ENCODE measurements at regions not wholly inside any gene's neighbourhood (a gene's known extent, or its start where the extent isn't known, plus 50 kb on each side); places are given as distances from the start of the nearest gene placed in this dataset.
A peak's percentile ranks its signal among the peaks of the same experiment; 100 is the strongest.

- DNase-seq: peak in 1 of 2 donors; percentile 10
- TF ChIP-seq POLR2AphosphoS5 (IDR thresholded peaks at IDR 0.05) (no peak), EP300 (IDR thresholded peaks at IDR 0.05) (no peak), CTCF (IDR thresholded peaks at IDR 0.05) (no peak), POLR2A (IDR thresholded peaks at IDR 0.05) (no peak)
- Histone ChIP-seq H3K9me3 (no peaks in the 10 kb centered on the region), H3K27me3 (no peaks in the 10 kb centered on the region), H3K4me3 (no peak overlapping the region), H3K36me3 (no peaks in the 10 kb centered on the region), H3K4me1 (no peaks in the 10 kb centered on the region), H3K27ac (no peak overlapping the region)
- intact Hi-C loops (cut with DNase I; ENCODE audit: low total_unique reads): no loop called here
- 36 to 75% (median 52%) methylated on average over 1 of the region's 1 CpG for WGBS, 5 donors
These were observed 89.3 kb upstream of the HHIP start for GRCh38 chr4:144556636-144557035.

- Histone ChIP-seq H3K36me3 (no peaks in the 10 kb centered on the region), H3K27ac (no peak overlapping the region), H3K9me3 (no peaks in the 10 kb centered on the region), H3K4me1 (no peaks in the 10 kb centered on the region), H3K4me3 (no peak overlapping the region), H3K27me3 (no peaks in the 10 kb centered on the region)
- no peak for DNase-seq
- WGBS, 5 donors: 51 to 76% (median 74%) methylated on average over 1 of the region's 1 CpG
- TF ChIP-seq EP300 (IDR thresholded peaks at IDR 0.05) (no peak), POLR2A (IDR thresholded peaks at IDR 0.05) (no peak), POLR2AphosphoS5 (IDR thresholded peaks at IDR 0.05) (no peak), CTCF (IDR thresholded peaks at IDR 0.05) (no peak)
- intact Hi-C loops (cut with DNase I; ENCODE audit: low total_unique reads): no loop called here
These were observed 88.6 kb upstream of the HHIP start for GRCh38 chr4:144557404-144557803.

DNA sequence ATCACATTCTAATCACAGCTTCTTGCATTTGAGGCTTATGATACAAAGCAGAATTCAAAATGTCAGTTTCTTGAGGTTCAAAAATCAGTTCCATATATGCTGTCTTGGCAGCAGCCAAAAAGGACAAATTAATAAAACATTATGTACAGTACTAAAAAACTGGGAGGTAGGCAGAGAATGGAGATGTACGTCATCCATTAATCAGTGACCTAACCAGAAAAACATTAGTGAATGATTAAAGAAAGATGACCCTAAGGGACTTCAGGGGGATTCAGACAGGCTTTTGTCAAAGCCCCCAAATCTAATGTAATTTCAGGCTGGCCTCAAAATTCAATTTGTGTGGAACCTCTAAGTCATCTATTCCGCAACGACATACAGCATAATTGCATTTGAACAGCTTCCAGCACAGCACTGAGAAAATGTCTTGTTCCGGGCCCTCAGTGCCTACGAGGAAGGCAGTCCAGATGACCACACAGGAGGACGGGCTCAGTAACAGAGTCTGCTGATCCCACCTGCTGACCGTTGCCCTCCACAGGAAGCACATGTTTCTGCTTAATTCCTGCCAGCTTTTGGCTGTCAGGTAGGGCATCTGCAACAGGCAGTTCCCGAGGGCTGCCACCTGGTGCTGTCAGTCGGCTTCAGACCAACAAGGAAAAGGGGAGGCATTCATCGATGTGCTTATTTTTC lies 83.8 kb upstream of the HHIP start:
- no peaks in the 10 kb centered on the region for H3K27me3 ChIP-seq
- WGBS, 5 donors: 33 to 40% (median 38%) methylated on average over 10 of the region's 10 CpGs
- intact Hi-C loops (cut with DNase I; ENCODE audit: low total_unique reads): no loop called here
- H3K4me1 ChIP-seq: no peaks in the 10 kb centered on the region
- no peak overlapping the region for H3K27ac ChIP-seq
- H3K36me3 ChIP-seq: no peaks in the 10 kb centered on the region
- H3K4me3 ChIP-seq: no peak overlapping the region
- TF ChIP-seq EP300 (IDR thresholded peaks at IDR 0.05): no peak
- no peak for TF ChIP-seq POLR2AphosphoS5 (IDR thresholded peaks at IDR 0.05)
- TF ChIP-seq CTCF (IDR thresholded peaks at IDR 0.05): no peak
- TF ChIP-seq POLR2A (IDR thresholded peaks at IDR 0.05): no peak
- DNase-seq: peak in 1 of 2 donors; percentile 53
- H3K9me3 ChIP-seq: no peaks in the 10 kb centered on the region

DNA sequence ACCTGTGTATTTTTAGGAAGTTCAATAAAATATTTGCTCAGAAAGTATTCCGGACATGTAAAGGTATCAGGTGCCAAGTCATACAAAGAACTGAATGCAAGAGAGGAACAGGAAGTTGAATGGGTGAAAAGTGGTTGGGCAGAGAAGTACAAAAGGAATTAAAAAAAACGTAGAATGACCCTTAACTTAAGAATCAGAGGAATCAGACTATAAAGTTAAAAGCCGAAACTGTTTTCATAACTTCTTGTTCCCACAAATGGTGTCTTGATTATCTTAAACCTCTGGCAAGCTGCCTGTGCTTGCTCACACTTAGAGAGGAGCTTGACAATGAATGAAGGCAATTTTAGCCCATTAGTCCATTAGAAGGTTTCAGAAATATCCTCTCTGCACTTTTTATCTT lies 81.6 kb upstream of the HHIP start:
- Histone ChIP-seq H3K27me3 (no peaks in the 10 kb centered on the region), H3K9me3 (no peaks in the 10 kb centered on the region), H3K4me3 (no peak overlapping the region), H3K36me3 (no peaks in the 10 kb centered on the region), H3K27ac (no peak overlapping the region), H3K4me1 (no peaks in the 10 kb centered on the region)
- 30 to 43% (median 37%) methylated on average over 3 of the region's 3 CpGs for WGBS, 5 donors
- intact Hi-C loops (cut with DNase I; ENCODE audit: low total_unique reads): no loop called here
- no peak for DNase-seq
- TF ChIP-seq CTCF (IDR thresholded peaks at IDR 0.05): no peak
- no peak for TF ChIP-seq POLR2A (IDR thresholded peaks at IDR 0.05)
- no peak for TF ChIP-seq POLR2AphosphoS5 (IDR thresholded peaks at IDR 0.05)
